Sigmoid colon (tissue), 6 donors: ENCODE measurements at regions not wholly inside any gene's neighbourhood (a gene's known extent, or its start where the extent isn't known, plus 50 kb on each side); places are given as distances from the start of the nearest gene placed in this dataset.

Source experiments
- DNase-seq: peaks from one replicate; pipeline ENCODE4 v3.0.0-alpha.2; 2019
- H3K27ac ChIP-seq, 4 donors: fragments of 200-600 bp; sonication (generic); one replicate each; pipeline ENCODE4 v1.5.1; 2016 to 2019; ENCODE audit warnings: mild to moderate bottlenecking in 1 of 4
- H3K27me3 ChIP-seq, 3 donors: fragments of 200-600 bp; sonication (generic); one replicate each; pipeline ENCODE4 v1.5.1; 2019; ENCODE audit warnings: mild to moderate bottlenecking in 1 of 3
- H3K36me3 ChIP-seq, 4 donors: fragments of 200-600 bp; sonication (generic); one replicate each; pipeline ENCODE4 v1.5.1; 2016 to 2019
- H3K4me1 ChIP-seq, 4 donors: fragments of 200-600 bp; sonication (generic); one replicate each; pipeline ENCODE4 v1.5.1; 2017 to 2019
- H3K4me3 ChIP-seq, 4 donors: fragments of 200-600 bp; sonication (generic); one replicate each; pipeline ENCODE4 v1.5.1; 2017 to 2019; ENCODE audit warnings: mild to moderate bottlenecking in 2 of 4, moderate library complexity in 1 of 4
- H3K9me3 ChIP-seq, 4 donors: fragments of 200-600 bp in 3 of 4; sonication (generic) in 3 of 4; one replicate each; pipeline versions ENCODE4 v1.5.1 to v1.6.1; 2013 to 2019
- CTCF ChIP-seq, 4 experiments: fragments of 450-650 bp in 3 of 4; fragments of 200-600 bp in 1 of 4; IDR thresholded peaks; one replicate each; pipeline ENCODE4 v1.5.1; 2016 to 2019; ENCODE audit warnings: antibody characterized with exemption in 4 of 4, mild to moderate bottlenecking in 3 of 4, moderate library complexity in 2 of 4
- EP300 ChIP-seq, 4 donors: sonication (generic); formaldehyde crosslinking; IDR thresholded peaks; one replicate each; pipeline ENCODE4 v1.6.1; 2017; ENCODE audit warnings: antibody characterized with exemption in 4 of 4
- POLR2A ChIP-seq, 2 donors: fragments of 450-650 bp; IDR thresholded peaks; one replicate each; pipeline ENCODE4 v1.6.1; 2016; ENCODE audit warnings: antibody characterized with exemption in 2 of 2, mild to moderate bottlenecking in 2 of 2, moderate library complexity in 2 of 2
- POLR2AphosphoS5 ChIP-seq, 4 donors: sonication (generic); formaldehyde crosslinking; IDR thresholded peaks; one replicate each; pipeline ENCODE4 v1.6.1; 2017; ENCODE audit warnings: antibody characterized with exemption in 4 of 4
- WGBS, 2 donors: extraction: QIAGEN DNeasy Blood & Tissue Kit; methylation state at CpG; one replicate each; pipeline ENCODE4 v1.1.7; 2013; 5-methylcytosine and 5-hydroxymethylcytosine counted together
- intact Hi-C: fragments of 100-400 bp; cut with DNase I; formaldehyde crosslinking; loops from one replicate; pipeline ENCODE4 v1.15.1; 2023
- donor health status: healthy with polysubstance abuse.
- donor health status: healthy.

GRCh38 chr14:104447750-104448149, 131.8 kb upstream of the C14orf180 start:
- peaks cover 0 to 18% (median 0%) of the 10 kb centered on the region in 3 donors for H3K27me3 ChIP-seq
- WGBS, 2 donors: 84 to 96% methylated on average over 1 of the region's 1 CpG
- intact Hi-C loops: no loop called here
- H3K9me3 ChIP-seq: peaks cover 0 to 7% (median 2%) of the 10 kb centered on the region in 4 donors
- H3K36me3 ChIP-seq: no peaks in the 10 kb centered on the region
- no peak for DNase-seq
- no peaks in the 10 kb centered on the region for H3K4me1 ChIP-seq
- TF ChIP-seq EP300 (IDR thresholded peaks at IDR 0.05) (no peak), POLR2A (IDR thresholded peaks at IDR 0.05) (no peak), CTCF (IDR thresholded peaks at IDR 0.05) (no peak), POLR2AphosphoS5 (IDR thresholded peaks at IDR 0.05) (no peak)
- H3K27ac ChIP-seq: no peak overlapping the region
- H3K4me3 ChIP-seq: no peak overlapping the region

- Histone ChIP-seq H3K27me3 (peaks cover 0 to 18% (median 0%) of the 10 kb centered on the region in 3 donors), H3K27ac (no peak overlapping the region), H3K9me3 (peaks cover 0 to 7% (median 4%) of the 10 kb centered on the region in 4 donors), H3K36me3 (no peaks in the 10 kb centered on the region), H3K4me1 (no peaks in the 10 kb centered on the region), H3K4me3 (no peak overlapping the region)
- DNase-seq: no peak
- intact Hi-C loops: no loop called here
- 68 to 82% methylated on average over 2 of the region's 2 CpGs for whole genome bisulfite sequencing, 2 donors
- TF ChIP-seq POLR2A (IDR thresholded peaks at IDR 0.05): no peak
- no peak for TF ChIP-seq EP300 (IDR thresholded peaks at IDR 0.05)
- no peak for TF ChIP-seq CTCF (IDR thresholded peaks at IDR 0.05)
- TF ChIP-seq POLR2AphosphoS5 (IDR thresholded peaks at IDR 0.05): no peak
These were observed 131.2 kb upstream of the C14orf180 start for GRCh38 chr14:104448321-104448720.

GRCh38 chr14:104448721-104449120, 130.8 kb upstream of the C14orf180 start:
- DNase-seq: no peak
- Histone ChIP-seq H3K36me3 (no peaks in the 10 kb centered on the region), H3K4me3 (no peak overlapping the region), H3K4me1 (no peaks in the 10 kb centered on the region), H3K9me3 (peaks cover 0 to 7% (median 4%) of the 10 kb centered on the region in 4 donors), H3K27ac (no peak overlapping the region), H3K27me3 (peaks cover 0 to 18% (median 0%) of the 10 kb centered on the region in 3 donors)
- WGBS, 2 donors: 76 to 83% methylated on average over 1 of the region's 1 CpG
- intact Hi-C loops: no loop called here
- TF ChIP-seq POLR2AphosphoS5 (IDR thresholded peaks at IDR 0.05): no peak
- TF ChIP-seq POLR2A (IDR thresholded peaks at IDR 0.05): no peak
- TF ChIP-seq EP300 (IDR thresholded peaks at IDR 0.05): no peak
- TF ChIP-seq CTCF (IDR thresholded peaks at IDR 0.05): no peak

- no peak for TF ChIP-seq POLR2AphosphoS5 (IDR thresholded peaks at IDR 0.05)
- Histone ChIP-seq H3K4me3 (no peak overlapping the region), H3K27ac (no peak overlapping the region), H3K36me3 (no peaks in the 10 kb centered on the region), H3K27me3 (peaks cover 0 to 25% (median 0%) of the 10 kb centered on the region in 3 donors), H3K4me1 (no peaks in the 10 kb centered on the region), H3K9me3 (peaks cover 0 to 7% (median 4%) of the 10 kb centered on the region in 4 donors)
- intact Hi-C loops: no loop called here
- 88 to 93% methylated on average over 28 of the region's 28 CpGs for WGBS, 2 donors
- DNase-seq: peak; percentile 46
These were observed 128.7 kb upstream of the C14orf180 start for GRCh38 chr14:104450811-104451401.

- no peak for DNase-seq
- TF ChIP-seq EP300 (IDR thresholded peaks at IDR 0.05) (no peak), CTCF (IDR thresholded peaks at IDR 0.05) (no peak), POLR2AphosphoS5 (IDR thresholded peaks at IDR 0.05) (no peak), POLR2A (IDR thresholded peaks at IDR 0.05) (no peak)
- no peak overlapping the region for H3K27ac ChIP-seq
- no peaks in the 10 kb centered on the region for H3K4me1 ChIP-seq
- H3K4me3 ChIP-seq: no peak overlapping the region
- intact Hi-C loops: no loop called here
- H3K36me3 ChIP-seq: no peaks in the 10 kb centered on the region
- H3K27me3 ChIP-seq: peaks cover 0 to 25% (median 0%) of the 10 kb centered on the region in 3 donors
- WGBS, 2 donors: 85 to 88% methylated on average over 10 of the region's 10 CpGs
- peaks cover 0 to 7% (median 4%) of the 10 kb centered on the region in 4 donors for H3K9me3 ChIP-seq
These were observed 128.1 kb upstream of the C14orf180 start for GRCh38 chr14:104451474-104451873.
